Peyer's patch (tissue), 4 donors: ENCODE measurements at regions not wholly inside any gene's neighbourhood (a gene's known extent, or its start where the extent isn't known, plus 50 kb on each side); places are given as distances from the start of the nearest gene placed in this dataset.

Experiments
- CTCF ChIP-seq, 6 experiments: fragments of 450-650 bp in 4 of 6; fragments of 200-600 bp in 2 of 6; sonication (generic) in 1 of 6; IDR thresholded peaks; one replicate each; pipeline ENCODE4 v1.5.1; 2017 to 2019; ENCODE audit warnings: antibody characterized with exemption in 6 of 6, mild to moderate bottlenecking in 3 of 6, moderate library complexity in 1 of 6
- POLR2A ChIP-seq, 2 donors: fragments of 450-650 bp; IDR thresholded peaks; one replicate each; pipeline ENCODE4 v1.5.1; 2017; ENCODE audit warnings: antibody characterized with exemption in 2 of 2, mild to moderate bottlenecking in 2 of 2, moderate library complexity in 2 of 2

GRCh38 chr7:84654273-84654672 is 459.7 kb upstream of the SEMA3A start:
- TF ChIP-seq CTCF (IDR thresholded peaks at IDR 0.05) = no peak
- no peak for TF ChIP-seq POLR2A (IDR thresholded peaks at IDR 0.05)
